SK-MEL-5 (cell line): ENCODE measurements at regions not wholly inside any gene's neighbourhood (a gene's known extent, or its start where the extent isn't known, plus 50 kb on each side); places are given as distances from the start of the nearest gene placed in this dataset.
"Not testable (repeated sequence)": the region's sequence is repeated elsewhere in the genome, so short reads cannot be mapped to it uniquely, and the experiment has no call there.

Experiments used
- DNase-seq: peaks from one replicate; pipeline ENCODE4 v3.0.0-alpha.2; 2016; ENCODE audit warnings: low read depth, low spot score
- in situ Hi-C: cut with HindIII; loops from 2 replicates; pipeline ENCODE4 v1.10.0; 2016; ENCODE audit warnings: low sequenced_read_pairs, high pct_unique_total_duplicates, low pct_unique_long_range_greater_than_20kb

GRCh38 chrX:460116-460515, 73.4 kb upstream of the PPP2R3B start:
- in situ Hi-C loops = no loop called here
- no peak for DNase-seq

GRCh38 chrX:460823-461640, 74.3 kb upstream of the PPP2R3B start:
- in situ Hi-C loops = no loop called here
- DNase-seq = no peak

- DNase-seq = no peak
- in situ Hi-C loops = no loop called here
Observed at GRCh38 chrX:462853-463252, 76.1 kb upstream of the PPP2R3B start.

GRCh38 chrX:465418-466215, 78.9 kb upstream of the PPP2R3B start:
- in situ Hi-C loops = no loop called here
- DNase-seq = no peak

GRCh38 chrX:466836-467235, 80.1 kb upstream of the PPP2R3B start:
- in situ Hi-C loops, DNase-seq: not testable (repeated sequence)

- in situ Hi-C loops, DNase-seq: not testable (repeated sequence)
Observed at GRCh38 chrX:467686-468085, 81.0 kb upstream of the PPP2R3B start.

- in situ Hi-C loops = no loop called here
- no peak for DNase-seq
Observed at GRCh38 chrX:468979-469378, 82.3 kb upstream of the PPP2R3B start.

GRCh38 chrX:470686-471085, 84.0 kb upstream of the PPP2R3B start:
- in situ Hi-C loops = no loop called here
- DNase-seq = no peak

- in situ Hi-C loops = no loop called here
- no peak for DNase-seq
Observed at GRCh38 chrX:471281-471680, 84.6 kb upstream of the PPP2R3B start.

- in situ Hi-C loops, DNase-seq: not testable (repeated sequence)
Observed at GRCh38 chrX:472275-472674, 85.6 kb upstream of the PPP2R3B start.

- in situ Hi-C loops = no loop called here
Observed at GRCh38 chrX:475926-476723, 89.4 kb upstream of the PPP2R3B start.

GRCh38 chrX:476724-477075, 90.0 kb upstream of the PPP2R3B start:
- in situ Hi-C loops = no loop called here

More at GRCh38 chrX:475926-476723, 89.4 kb upstream of the PPP2R3B start:
- no peak for DNase-seq

GRCh38 chrX:477441-478012, 90.8 kb upstream of the PPP2R3B start:
- in situ Hi-C loops = no loop called here
- DNase-seq = no peak

More at GRCh38 chrX:476724-477075, 90.0 kb upstream of the PPP2R3B start:
- DNase-seq = no peak

GRCh38 chrX:479273-479981, 92.7 kb upstream of the PPP2R3B start:
- in situ Hi-C loops = no loop called here
- no peak for DNase-seq

- no peak for DNase-seq
- in situ Hi-C loops = no loop called here
Observed at GRCh38 chrX:480861-481417, 94.2 kb upstream of the PPP2R3B start.

GRCh38 chrX:482192-482701, 95.5 kb upstream of the PPP2R3B start:
- in situ Hi-C loops = no loop called here
- DNase-seq = no peak

- no peak for DNase-seq
- in situ Hi-C loops = no loop called here
Observed at GRCh38 chrX:482702-483203, 96.0 kb upstream of the PPP2R3B start.
